ENCODE measurements at regions not wholly inside any gene's neighbourhood (a gene's known extent, or its start where the extent isn't known, plus 50 kb on each side); places are given as distances from the start of the nearest gene placed in this dataset.

DNA sequence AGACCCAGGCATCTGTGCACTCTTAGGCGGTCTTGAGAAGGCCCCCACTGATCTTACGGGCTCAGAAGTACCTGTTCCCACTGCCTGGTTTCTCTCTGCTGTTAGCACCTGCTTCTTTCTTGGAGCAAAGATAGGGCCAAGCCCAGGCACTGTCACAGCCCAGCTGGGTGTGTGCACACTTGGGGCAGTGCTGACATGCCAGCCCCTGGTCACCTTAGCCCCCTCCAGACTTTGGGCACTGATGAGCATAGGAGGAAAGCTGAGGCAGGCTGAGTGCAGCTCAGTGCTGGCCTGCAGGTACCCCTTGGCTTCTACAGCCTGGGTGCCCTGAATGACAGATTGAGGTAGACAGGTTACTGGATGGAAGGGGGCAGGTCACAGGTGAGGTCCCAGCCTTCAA is 105.7 kb upstream of the AHI1 start (continued):
- TF ChIP-seq BRCA1 (IDR thresholded peaks at IDR 0.05; ENCODE audit: low read depth, low read length) = no peak
